Activated CD4-positive, alpha-beta T cell treated with anti-CD3 and anti-CD28 coated beads for 48 hours (primary cell): ENCODE measurements at regions not wholly inside any gene's neighbourhood (a gene's known extent, or its start where the extent isn't known, plus 50 kb on each side); places are given as distances from the start of the nearest gene placed in this dataset.
"Not testable (repeated sequence)": the region's sequence is repeated elsewhere in the genome, so short reads cannot be mapped to it uniquely, and the experiment has no call there.

Experiments used
- DNase-seq: peaks from one replicate; pipeline ENCODE4 v3.0.0-alpha.2; 2020

- no peak for DNase-seq
Measured at GRCh38 chr1:143691971-143692529, 279.7 kb downstream of the FAM72C start.

GRCh38 chr1:143691400-143691891 is 280.3 kb downstream of the FAM72C start:
- no peak for DNase-seq

GRCh38 chr1:143689781-143690180 is 282.0 kb downstream of the FAM72C start:
- DNase-seq: no peak

- no peak for DNase-seq
Measured at GRCh38 chr1:143680304-143680703, 291.5 kb downstream of the FAM72C start.

DNA sequence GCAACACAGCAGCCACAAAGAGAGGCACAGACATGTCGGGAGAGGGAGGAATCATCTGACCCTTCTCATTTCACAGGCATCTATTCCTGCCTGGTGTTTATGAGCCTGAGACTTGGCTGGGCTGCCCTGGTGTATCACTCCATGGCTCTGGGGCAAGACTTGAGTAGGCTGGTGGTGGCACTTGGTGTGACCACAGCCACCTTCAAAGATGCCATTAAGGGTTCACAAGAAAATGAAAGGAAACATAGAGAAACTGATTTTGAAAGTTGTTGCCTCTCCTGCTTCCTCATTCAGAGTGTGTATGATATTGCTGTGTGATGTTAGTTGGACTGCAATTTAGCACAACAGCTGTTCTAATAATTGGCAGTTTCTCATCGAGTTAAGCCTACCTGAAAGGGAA is 298.8 kb downstream of the FAM72C start:
- no peak for DNase-seq

GRCh38 chr1:143667730-143668129 is 304.1 kb downstream of the FAM72C start:
- DNase-seq: no peak

GRCh38 chr1:143666851-143667250 is 304.9 kb downstream of the FAM72C start:
- DNase-seq: no peak

- DNase-seq: no peak
Measured at GRCh38 chr1:143665606-143666005, 306.2 kb downstream of the FAM72C start.

DNA sequence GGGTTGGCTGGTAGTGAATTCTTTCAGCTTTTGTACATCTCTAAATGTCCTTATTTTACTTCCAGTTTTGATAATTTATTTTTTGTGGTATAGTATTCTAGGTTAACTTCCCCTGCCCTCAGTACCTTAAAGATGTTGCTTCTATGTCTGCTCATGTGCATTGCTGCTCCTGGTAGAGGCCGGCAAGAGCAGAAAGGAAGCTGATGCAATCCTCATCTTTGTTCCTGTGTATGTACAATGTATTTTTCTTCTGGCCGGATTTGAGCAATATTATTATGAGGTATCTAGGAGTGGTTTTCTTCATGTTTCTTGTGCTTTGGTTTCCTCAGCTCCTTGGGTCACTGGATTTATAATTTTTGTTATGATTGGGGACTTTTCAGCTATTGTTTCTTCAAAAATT is 308.7 kb downstream of the FAM72C start:
- DNase-seq: not testable (repeated sequence)

GRCh38 chr1:143661418-143662101 is 310.2 kb downstream of the FAM72C start:
- DNase-seq: no peak

DNA sequence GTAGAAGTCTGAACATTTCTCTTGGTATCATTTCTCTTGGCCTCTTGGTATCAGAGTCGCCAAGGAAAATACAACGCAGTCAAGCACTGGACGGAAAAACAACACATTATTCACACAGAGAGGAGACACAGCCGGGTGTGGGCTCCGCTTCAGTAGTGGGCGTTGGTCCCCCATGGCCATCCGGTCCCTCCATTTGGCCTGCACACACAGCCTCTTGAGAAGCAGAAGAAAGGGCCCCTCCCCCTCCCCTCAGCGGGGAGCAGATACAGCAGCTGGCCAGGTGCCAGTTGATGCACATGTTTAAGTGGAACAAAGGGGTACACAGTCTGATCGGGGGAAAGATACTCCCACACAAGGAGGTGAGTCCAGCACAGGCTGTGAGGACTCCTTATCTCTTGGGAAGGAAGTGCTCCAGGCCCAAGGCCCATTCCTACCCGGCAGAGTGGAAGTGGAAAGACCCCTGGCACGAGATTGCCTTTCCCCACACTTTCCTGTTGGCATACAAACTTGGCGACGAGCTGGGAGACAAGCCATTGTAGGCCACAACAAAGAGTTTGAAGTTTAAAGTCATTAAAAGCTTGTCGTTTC is 311.3 kb downstream of the FAM72C start:
- DNase-seq: no peak

DNA sequence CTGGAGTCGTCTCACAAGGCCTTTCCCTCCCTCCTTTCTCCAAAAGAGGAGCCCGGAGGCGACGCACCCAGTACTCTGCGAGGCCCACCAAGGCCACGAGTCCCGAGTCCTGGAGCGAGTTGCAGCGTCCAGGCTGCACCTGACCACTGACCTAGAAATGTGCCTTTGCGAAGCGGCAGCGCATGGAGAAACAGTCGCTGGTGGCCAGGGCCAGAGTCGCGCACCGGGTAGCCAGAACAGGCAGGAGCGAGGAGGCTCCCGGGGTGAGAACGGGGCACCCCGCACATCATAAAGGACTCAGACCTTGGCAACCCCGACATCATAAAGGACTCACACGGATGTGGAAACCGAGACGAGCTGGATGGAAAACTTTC is 318.4 kb downstream of the FAM72C start:
- no peak for DNase-seq

DNA sequence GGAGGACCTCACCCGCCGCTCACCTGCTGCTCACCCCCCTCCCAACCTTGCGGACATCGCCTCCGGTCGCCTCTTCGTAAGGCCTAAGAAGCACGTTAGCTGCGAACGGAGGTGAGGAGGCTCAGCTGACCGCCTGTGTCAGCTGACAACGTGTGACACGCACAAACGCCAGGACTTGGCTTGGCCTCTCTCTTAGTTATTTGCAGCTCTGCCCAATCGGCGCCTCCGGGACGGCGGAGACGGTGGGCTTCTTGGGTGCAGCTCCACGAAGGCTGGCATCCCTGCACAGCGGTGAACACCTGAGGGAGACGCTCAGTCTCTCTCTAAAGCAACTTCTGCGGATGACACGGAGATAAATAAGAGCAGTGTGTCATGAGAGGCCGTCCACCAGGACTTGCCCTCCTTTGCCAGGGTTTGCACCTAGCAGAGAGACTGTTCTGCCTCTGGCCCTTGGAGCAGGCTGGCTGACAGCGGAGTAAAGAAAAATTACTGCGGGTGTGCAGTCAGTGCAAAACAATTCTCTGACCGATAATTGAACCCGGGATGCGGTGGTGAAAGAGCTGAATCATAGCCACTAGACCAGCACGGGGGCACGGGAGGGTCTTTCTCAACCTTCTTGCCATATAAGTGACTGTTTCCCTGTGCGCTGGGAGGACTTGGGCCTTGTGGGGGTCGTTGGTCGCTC is 318.9 kb downstream of the FAM72C start:
- no peak for DNase-seq

DNA sequence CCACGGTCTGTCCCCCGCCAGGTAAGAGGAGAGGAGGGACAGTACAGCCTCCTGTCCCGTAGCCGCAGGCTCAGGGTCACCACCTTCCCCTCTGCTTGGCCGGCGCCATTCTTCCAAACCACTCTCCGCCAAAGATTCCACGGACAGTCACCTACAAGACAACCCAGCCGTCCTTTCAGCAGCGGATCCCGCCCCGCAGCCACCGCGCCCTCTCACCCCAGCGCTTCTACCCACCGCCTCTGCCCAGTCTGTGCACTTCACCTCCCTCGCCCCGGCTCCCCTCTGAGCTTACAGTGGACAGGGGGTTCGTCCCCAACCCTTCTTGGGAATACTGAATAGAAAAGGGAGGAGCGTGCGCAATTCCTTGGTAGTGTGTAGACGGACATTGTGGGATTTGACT is 319.6 kb downstream of the FAM72C start:
- no peak for DNase-seq

DNA sequence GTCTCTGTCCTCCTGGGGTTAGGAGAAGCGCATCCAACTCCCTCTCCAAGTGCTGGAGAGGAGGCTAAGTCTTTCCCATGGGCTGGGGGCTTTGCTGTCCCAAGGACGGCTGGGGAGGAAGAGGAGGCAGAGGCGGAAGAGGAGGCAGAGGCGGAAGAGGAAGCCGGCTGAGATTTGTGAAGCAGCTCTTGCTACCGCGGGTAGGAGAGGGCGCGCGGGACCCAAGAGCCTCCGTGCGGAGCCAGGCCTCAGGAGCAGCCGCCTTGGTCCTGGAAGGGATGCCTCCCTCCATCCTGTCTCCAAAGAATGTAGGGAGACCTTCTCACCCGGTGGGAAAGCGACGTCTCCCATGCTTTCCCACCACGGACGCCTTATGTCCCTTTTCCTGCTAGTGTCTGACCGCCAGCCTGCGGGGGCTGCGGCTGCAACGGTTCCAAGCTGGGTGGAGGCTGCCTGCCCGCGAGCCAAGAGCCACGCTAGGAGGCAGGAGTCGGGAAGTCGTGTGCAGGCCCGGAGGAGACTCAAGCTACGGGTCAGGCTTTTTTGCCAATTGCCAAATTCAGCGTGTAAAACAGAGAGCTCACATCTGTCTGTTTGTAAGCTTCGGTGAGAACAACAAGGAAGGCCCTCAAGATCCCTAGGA is 320.3 kb downstream of the FAM72C start:
- DNase-seq: no peak

GRCh38 chr1:143644035-143644434 is 327.8 kb downstream of the FAM72C start:
- DNase-seq: not testable (repeated sequence)

GRCh38 chr1:143643148-143643885 is 328.5 kb downstream of the FAM72C start:
- no peak for DNase-seq

- no peak for DNase-seq
Measured at GRCh38 chr1:143625886-143626285, 345.9 kb downstream of the FAM72C start.

GRCh38 chr1:143619851-143620250 is 351.9 kb downstream of the FAM72C start:
- no peak for DNase-seq

DNA sequence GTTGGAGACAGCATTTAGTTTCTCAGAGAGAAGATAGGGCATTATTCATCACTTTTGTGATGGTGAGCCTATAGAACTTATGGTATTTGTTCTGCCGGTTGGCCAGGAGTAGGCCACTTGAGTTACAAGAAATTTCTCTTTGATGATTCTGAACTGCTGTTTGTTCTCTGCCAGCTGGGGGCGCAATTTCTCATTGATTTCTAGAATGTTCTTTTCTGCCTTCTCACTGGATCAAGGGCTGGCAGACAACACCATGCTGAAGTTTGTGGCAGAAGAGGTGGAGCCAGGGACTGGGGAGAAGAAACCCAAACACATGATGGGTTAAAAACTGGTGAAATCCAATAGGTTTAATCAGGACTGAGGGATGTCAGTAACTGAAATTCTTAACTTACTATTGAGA is 360.6 kb downstream of the FAM72C start:
- DNase-seq: peak; percentile 11

- no peak for DNase-seq
Measured at GRCh38 chr1:143610196-143610595, 361.6 kb downstream of the FAM72C start.

- DNase-seq: no peak
Measured at GRCh38 chr1:143604887-143605286, 366.9 kb downstream of the FAM72C start.

- DNase-seq: no peak
Measured at GRCh38 chr1:143584508-143584907, 387.3 kb downstream of the FAM72C start.
